Neuronal stem cell (in vitro differentiated cells): ENCODE measurements at regions not wholly inside any gene's neighbourhood (a gene's known extent, or its start where the extent isn't known, plus 50 kb on each side); places are given as distances from the start of the nearest gene placed in this dataset.

Source experiments
- DNase-seq: peaks from one replicate; pipeline ENCODE4 v3.0.0-alpha.2; 2013; ENCODE audit warnings: low spot score
- H2AFZ ChIP-seq: one replicate; pipeline ENCODE4 v1.6.1; 2013; ENCODE audit warnings: mild to moderate bottlenecking, low read length, inconsistent platforms
- H2AK5ac ChIP-seq: 2 replicates; pipeline ENCODE4 v1.6.1; 2013; ENCODE audit warnings: low read depth, mild to moderate bottlenecking, inconsistent platforms, low read length, moderate library complexity, mixed read lengths
- H2BK120ac ChIP-seq: 2 replicates; pipeline ENCODE4 v1.6.1; 2013; ENCODE audit warnings: low read depth, mild to moderate bottlenecking, inconsistent platforms, low read length, moderate library complexity, mixed read lengths
- H2BK12ac ChIP-seq: one replicate; pipeline ENCODE4 v1.6.1; 2013; ENCODE audit warnings: low read length, inconsistent platforms
- H2BK15ac ChIP-seq: 2 replicates; pipeline ENCODE4 v1.6.1; 2013; ENCODE audit warnings: mild to moderate bottlenecking, low read length, inconsistent platforms, mixed read lengths
- H2BK5ac ChIP-seq: one replicate; pipeline ENCODE4 v1.6.1; 2013; ENCODE audit warnings: inconsistent platforms, mild to moderate bottlenecking, low read length, moderate library complexity
- H3K14ac ChIP-seq: one replicate; pipeline ENCODE4 v1.6.1; 2013; ENCODE audit warnings: low read length, inconsistent platforms
- H3K18ac ChIP-seq: 2 replicates; pipeline ENCODE4 v1.6.1; 2013; ENCODE audit warnings: low read length, inconsistent platforms
- H3K23ac ChIP-seq: 2 replicates; pipeline ENCODE4 v1.6.1; 2013; ENCODE audit warnings: low read depth, mild to moderate bottlenecking, mixed read lengths, low read length, inconsistent platforms; ENCODE audit not compliant: poor library complexity
- H3K27ac ChIP-seq: replicated peaks from 3 replicates; pipeline ENCODE4 v1.5.1; 2013; ENCODE audit warnings: low read length, inconsistent platforms
- H3K27me3 ChIP-seq, 3 experiments: 2 replicates each; pipeline ENCODE4 v1.6.1; 2013; ENCODE audit warnings: low read length in 3 of 3, mild to moderate bottlenecking in 2 of 3, inconsistent platforms in 1 of 3, low read depth in 1 of 3, mixed read lengths in 1 of 3, moderate library complexity in 1 of 3; ENCODE audit not compliant: control insufficient read depth in 3 of 3, insufficient read depth in 3 of 3
- H3K36me3 ChIP-seq, 2 donors: replicated peaks in 1 of 2; 2 replicates each; pipeline ENCODE4 v1.6.1; 2013; ENCODE audit warnings: low read length in 2 of 2; ENCODE audit not compliant: control insufficient read depth in 2 of 2, insufficient read depth in 2 of 2
- H3K4ac ChIP-seq: 2 replicates; pipeline ENCODE4 v1.6.1; 2013; ENCODE audit warnings: inconsistent platforms, mild to moderate bottlenecking, low read length, moderate library complexity
- H3K4me1 ChIP-seq, 2 donors: 1 replicate in 1 of 2; 2 replicates in 1 of 2; pipeline ENCODE4 v1.6.1; 2013; ENCODE audit warnings: low read length in 2 of 2, low read depth in 1 of 2; ENCODE audit not compliant: control insufficient read depth in 2 of 2, insufficient read depth in 1 of 2
- H3K4me2 ChIP-seq: one replicate; pipeline ENCODE4 v1.6.1; 2013; ENCODE audit warnings: mild to moderate bottlenecking, low read length, inconsistent platforms; ENCODE audit not compliant: insufficient read depth, poor library complexity, severe bottlenecking
- H3K4me3 ChIP-seq, 2 donors: 2 replicates each; pipeline ENCODE4 v1.5.1; 2013; ENCODE audit warnings: low read length in 2 of 2, mild to moderate bottlenecking in 2 of 2, inconsistent platforms in 1 of 2, moderate library complexity in 1 of 2
- H3K79me1 ChIP-seq: one replicate; pipeline ENCODE4 v1.6.1; 2013; ENCODE audit warnings: low read depth, mild to moderate bottlenecking, inconsistent platforms, low read length, moderate library complexity
- H3K9ac ChIP-seq: one replicate; pipeline ENCODE4 v1.6.1; 2013; ENCODE audit warnings: mild to moderate bottlenecking, low read depth, low read length, inconsistent platforms; ENCODE audit not compliant: poor library complexity
- H3K9me3 ChIP-seq, 2 donors: replicated peaks in 1 of 2; 2 replicates each; pipeline versions ENCODE3 to v1.6.1; 2013; ENCODE audit warnings: low read length in 2 of 2, mild to moderate bottlenecking in 2 of 2, inconsistent platforms in 1 of 2, low read depth in 1 of 2, mixed read lengths in 1 of 2, moderate library complexity in 1 of 2; ENCODE audit not compliant: control insufficient read depth in 2 of 2, insufficient read depth in 1 of 2
- H4K8ac ChIP-seq: one replicate; pipeline ENCODE4 v1.6.1; 2013; ENCODE audit warnings: low read depth, mild to moderate bottlenecking, inconsistent platforms, low read length, moderate library complexity
- H4K91ac ChIP-seq: one replicate; pipeline ENCODE4 v1.6.1; 2013; ENCODE audit warnings: low read length, low read depth, mild to moderate bottlenecking, inconsistent platforms; ENCODE audit not compliant: poor library complexity
- whole genome bisulfite sequencing, 2 donors: extraction: QIAGEN DNeasy Blood & Tissue Kit; methylation state at CpG; one replicate each; pipeline ENCODE4 v1.1.7; 2013; ENCODE audit warnings: missing lambda C conversion rate in 2 of 2, mixed read lengths in 1 of 2; ENCODE audit not compliant: insufficient read length in 2 of 2, insufficient replicate concordance in 1 of 2; ENCODE audit errors: extremely low coverage in 2 of 2; 5-methylcytosine and 5-hydroxymethylcytosine counted together

DNA sequence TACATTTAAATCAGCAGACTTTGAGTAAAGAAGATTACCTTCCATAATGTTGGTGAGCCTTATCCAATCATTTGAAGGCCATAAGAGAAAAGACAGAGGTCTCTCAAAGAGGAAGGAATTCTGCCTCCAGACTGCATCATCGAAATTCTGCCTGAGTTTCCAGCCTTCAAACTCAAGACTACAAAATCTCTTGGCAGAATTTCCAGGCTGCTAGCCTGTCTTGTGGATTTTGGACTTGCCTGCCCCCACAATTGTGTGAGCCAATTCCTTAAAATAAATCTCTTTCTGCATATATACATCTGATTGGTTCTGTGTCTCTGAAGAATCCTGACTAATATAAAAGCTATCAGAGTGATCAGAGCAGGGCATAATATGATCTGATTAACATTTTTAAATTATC is 216.6 kb upstream of the CPHXL start:
- H2AFZ ChIP-seq = no peak overlapping the region
- H2BK12ac ChIP-seq = no peak overlapping the region
- H3K4me2 ChIP-seq = no peak overlapping the region
- H2BK5ac ChIP-seq = no peak overlapping the region
- no CpG with 5 or more reads among the region's 1 CpG for WGBS, 2 donors
- H3K79me1 ChIP-seq = no peaks in the 10 kb centered on the region
- H3K27ac ChIP-seq = no peak overlapping the region
- H3K4ac ChIP-seq = no peak overlapping the region
- no peak overlapping the region for H2AK5ac ChIP-seq
- no peaks in the 10 kb centered on the region for H3K36me3 ChIP-seq
- no peak overlapping the region for H4K8ac ChIP-seq
- no peak overlapping the region for H3K4me3 ChIP-seq
- H3K9ac ChIP-seq = no peak overlapping the region
- H3K18ac ChIP-seq = no peak overlapping the region
- H2BK120ac ChIP-seq = no peak overlapping the region
- no peaks in the 10 kb centered on the region for H3K9me3 ChIP-seq
- no peak overlapping the region for H4K91ac ChIP-seq
- DNase-seq = no peak
- H3K23ac ChIP-seq = no peak overlapping the region
- no peaks in the 10 kb centered on the region for H3K27me3 ChIP-seq
- H3K14ac ChIP-seq = no peak overlapping the region
- no peak overlapping the region for H2BK15ac ChIP-seq
- no peaks in the 10 kb centered on the region for H3K4me1 ChIP-seq

DNA sequence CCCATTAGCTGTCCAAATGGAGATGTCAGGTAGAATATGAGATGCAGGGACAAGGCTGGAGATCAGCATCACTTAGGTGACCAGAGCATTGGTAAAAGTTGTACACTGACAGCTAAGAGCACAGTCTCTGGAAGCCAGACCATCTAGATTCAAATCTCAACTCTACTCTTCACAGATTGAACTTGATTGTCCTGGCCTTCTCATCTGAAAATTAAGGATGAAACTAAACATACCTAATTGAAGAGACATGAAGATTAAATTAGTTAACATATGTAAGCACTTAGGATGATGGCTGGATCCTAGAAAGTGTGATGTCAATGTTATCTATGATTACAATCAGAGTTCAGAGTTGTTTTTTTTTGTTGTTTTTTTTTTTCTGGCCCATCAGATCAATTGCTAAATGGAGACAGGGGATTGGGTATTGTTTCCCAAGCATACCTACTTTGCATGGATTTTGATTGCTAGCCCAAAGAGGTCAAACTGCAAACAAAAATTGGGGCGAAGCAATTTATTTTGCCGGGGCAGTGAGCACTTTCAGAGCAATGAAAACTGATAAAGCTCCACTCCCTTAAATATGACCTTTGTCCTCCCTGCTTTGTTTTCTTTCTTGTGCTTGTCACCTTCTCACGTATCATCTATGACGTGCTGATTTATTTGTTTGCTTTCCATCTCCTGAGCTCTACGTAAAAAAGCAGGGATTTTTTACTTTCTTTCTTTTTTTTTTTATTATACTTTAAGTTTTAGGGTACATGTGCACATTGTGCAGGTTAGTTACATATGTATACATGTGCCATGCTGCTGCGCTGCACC is 217.6 kb upstream of the CPHXL start:
- Histone ChIP-seq H2BK120ac (no peak overlapping the region), H3K4me1 (no peaks in the 10 kb centered on the region), H3K36me3 (no peaks in the 10 kb centered on the region), H2AK5ac (no peak overlapping the region), H3K14ac (no peak overlapping the region), H4K91ac (no peak overlapping the region), H3K23ac (no peak overlapping the region), H3K27ac (no peak overlapping the region), H3K18ac (no peak overlapping the region), H3K4ac (no peak overlapping the region), H3K4me3 (no peak overlapping the region), H2BK12ac (no peak overlapping the region), H2BK15ac (no peak overlapping the region), H4K8ac (no peak overlapping the region), H3K9me3 (no peaks in the 10 kb centered on the region), H3K79me1 (no peaks in the 10 kb centered on the region), H3K27me3 (no peaks in the 10 kb centered on the region), H2BK5ac (no peak overlapping the region), H2AFZ (no peak overlapping the region), H3K4me2 (no peak overlapping the region), H3K9ac (no peak overlapping the region)
- no peak for DNase-seq
- no CpG with 5 or more reads among the region's 6 CpGs for WGBS, 2 donors

DNA sequence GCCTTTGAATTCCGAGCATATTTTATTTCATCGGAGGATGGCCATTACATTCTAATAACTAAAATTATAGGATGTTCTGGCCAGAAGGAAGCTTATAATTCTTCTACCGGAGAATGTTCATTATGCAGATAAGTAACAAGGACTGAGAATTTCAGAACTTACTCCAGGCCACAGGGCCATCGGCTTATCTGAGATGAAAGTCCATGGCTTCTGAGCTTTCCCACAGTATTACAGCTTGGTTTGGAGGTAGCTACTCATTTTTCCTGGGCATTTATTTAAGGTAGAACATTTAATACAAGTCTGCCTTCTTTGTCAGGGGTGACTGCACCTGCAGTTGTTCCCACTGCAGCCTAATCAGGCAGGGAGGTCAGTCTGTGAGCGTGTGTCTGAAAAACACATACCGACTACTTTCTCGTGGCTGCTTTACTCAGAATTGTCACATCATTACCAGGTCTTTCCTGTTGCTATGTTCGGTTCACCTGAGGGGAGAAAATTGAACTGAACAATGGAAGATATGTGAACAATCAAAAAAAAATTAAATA is 219.7 kb upstream of the CPHXL start:
- H2BK15ac ChIP-seq = no peak overlapping the region
- no peak for DNase-seq
- H3K36me3 ChIP-seq = no peaks in the 10 kb centered on the region
- H4K91ac ChIP-seq = no peak overlapping the region
- H3K9ac ChIP-seq = no peak overlapping the region
- no peak overlapping the region for H2BK5ac ChIP-seq
- no peak overlapping the region for H4K8ac ChIP-seq
- H3K4me2 ChIP-seq = no peak overlapping the region
- H3K18ac ChIP-seq = no peak overlapping the region
- H3K27me3 ChIP-seq = no peaks in the 10 kb centered on the region
- H2AK5ac ChIP-seq = no peak overlapping the region
- no CpG with 5 or more reads among the region's 8 CpGs for WGBS, 2 donors
- no peak overlapping the region for H3K14ac ChIP-seq
- H3K9me3 ChIP-seq = no peaks in the 10 kb centered on the region
- H2AFZ ChIP-seq = no peak overlapping the region
- no peak overlapping the region for H3K27ac ChIP-seq
- no peak overlapping the region for H3K23ac ChIP-seq
- H3K79me1 ChIP-seq = no peaks in the 10 kb centered on the region
- H2BK12ac ChIP-seq = no peak overlapping the region
- no peak overlapping the region for H3K4me3 ChIP-seq
- H3K4ac ChIP-seq = no peak overlapping the region
- H3K4me1 ChIP-seq = no peaks in the 10 kb centered on the region
- no peak overlapping the region for H2BK120ac ChIP-seq

DNA sequence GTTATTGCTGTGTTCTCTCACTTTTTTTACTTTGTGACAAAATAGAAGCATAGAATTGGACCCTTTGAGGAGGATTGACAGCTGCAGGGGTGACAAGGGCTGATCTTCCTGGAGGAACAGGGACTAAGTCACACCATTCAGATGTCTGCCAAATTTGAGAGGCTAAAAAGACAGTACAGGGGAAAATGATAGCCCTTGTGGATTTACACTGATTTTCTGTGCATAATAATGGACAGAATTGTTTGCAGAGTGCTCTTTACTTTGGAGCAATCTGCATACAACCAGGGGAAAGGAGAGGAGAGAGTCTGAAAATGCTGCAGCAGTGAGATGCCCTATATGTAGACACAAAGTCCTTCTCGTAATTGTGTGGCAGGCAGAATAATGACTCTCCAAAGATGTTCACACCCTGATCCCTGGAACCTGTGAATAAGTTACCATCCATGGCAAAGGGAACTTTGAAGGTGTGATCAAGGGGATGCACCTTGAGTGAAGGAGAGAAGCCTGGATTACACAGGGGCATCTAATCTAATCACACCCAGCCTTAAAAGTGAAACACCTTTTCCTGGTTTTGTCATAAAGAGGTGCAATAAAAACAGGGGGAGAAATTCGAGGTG is 221.4 kb upstream of the CPHXL start:
- Histone ChIP-seq H3K4me3 (no peak overlapping the region), H3K4ac (no peak overlapping the region), H3K36me3 (no peaks in the 10 kb centered on the region), H3K9me3 (no peaks in the 10 kb centered on the region), H4K91ac (no peak overlapping the region), H2BK12ac (no peak overlapping the region), H2BK5ac (no peak overlapping the region), H3K27ac (no peak overlapping the region), H3K4me2 (no peak overlapping the region), H3K18ac (no peak overlapping the region), H3K27me3 (no peaks in the 10 kb centered on the region), H2AK5ac (no peak overlapping the region), H3K14ac (no peak overlapping the region), H3K9ac (no peak overlapping the region), H3K23ac (no peak overlapping the region), H3K79me1 (no peaks in the 10 kb centered on the region), H4K8ac (no peak overlapping the region), H2BK15ac (no peak overlapping the region), H2AFZ (no peak overlapping the region), H3K4me1 (no peaks in the 10 kb centered on the region), H2BK120ac (no peak overlapping the region)
- WGBS, 2 donors = no CpG with 5 or more reads among the region's 2 CpGs
- no peak for DNase-seq
